OCI-LY1 (cell line): ENCODE measurements at regions not wholly inside any gene's neighbourhood (a gene's known extent, or its start where the extent isn't known, plus 50 kb on each side); places are given as distances from the start of the nearest gene placed in this dataset.

ENCODE experiments used
- H2AFZ ChIP-seq: fragments of 200-600 bp; sonication (generic), shearing (Covaris generic); 2 replicates; pipeline ENCODE4 v1.6.0; 2014; ENCODE audit warnings: antibody characterized with exemption, mild to moderate bottlenecking, low read length
- H3F3A ChIP-seq: fragments of 200-600 bp; sonication (generic), shearing (Covaris generic); 2 replicates; pipeline ENCODE4 v1.6.0; 2014; ENCODE audit warnings: mild to moderate bottlenecking, antibody characterized with exemption, low read length, moderate library complexity; ENCODE audit not compliant: insufficient read depth
- H3K27ac ChIP-seq: fragments of 200-600 bp; sonication (generic); 2 replicates; pipeline ENCODE4 v1.5.1; 2014; ENCODE audit warnings: low read length, mixed run types, mild to moderate bottlenecking, low read depth; ENCODE audit not compliant: poor library complexity, severe bottlenecking
- H3K27me3 ChIP-seq: fragments of 200-600 bp; sonication (generic); 2 replicates; pipeline ENCODE4 v1.6.0; 2014; ENCODE audit warnings: antibody characterized with exemption, mild to moderate bottlenecking, low read length, moderate library complexity; ENCODE audit not compliant: insufficient read depth
- H3K36me3 ChIP-seq: fragments of 200-600 bp; sonication (generic); 2 replicates; pipeline ENCODE4 v1.6.1; 2014; ENCODE audit warnings: mild to moderate bottlenecking, antibody characterized with exemption, low read length, moderate library complexity, mixed read lengths; ENCODE audit not compliant: insufficient read depth
- H3K4me1 ChIP-seq: fragments of 200-600 bp; sonication (generic); 2 replicates; pipeline ENCODE4 v1.5.1; 2014; ENCODE audit warnings: mild to moderate bottlenecking, low read length, moderate library complexity; ENCODE audit not compliant: insufficient read depth, severe bottlenecking
- H3K4me2 ChIP-seq: fragments of 200-600 bp; sonication (generic), shearing (Covaris generic); 2 replicates; pipeline ENCODE4 v1.6.1; 2014; ENCODE audit warnings: low read length
- H3K4me3 ChIP-seq: fragments of 200-600 bp; sonication (generic); 2 replicates; pipeline ENCODE4 v1.5.1; 2014; ENCODE audit warnings: low read length, low read depth, mild to moderate bottlenecking, mixed read lengths; ENCODE audit not compliant: poor library complexity, severe bottlenecking
- H3K79me2 ChIP-seq: fragments of 200-600 bp; shearing (Covaris generic); 2 replicates; pipeline ENCODE4 v1.6.1; 2016; ENCODE audit warnings: mixed run types, low read length, mixed read lengths; ENCODE audit not compliant: insufficient read depth
- H3K9ac ChIP-seq: fragments of 200-600 bp; sonication (generic), shearing (Covaris generic); 2 replicates; pipeline ENCODE4 v1.6.1; 2014; ENCODE audit warnings: mild to moderate bottlenecking, low read length, mixed read lengths
- H3K9me2 ChIP-seq: fragments of 200-600 bp; sonication (generic), shearing (Covaris generic); 2 replicates; pipeline ENCODE4 v1.6.1; 2014; ENCODE audit warnings: low read depth, mild to moderate bottlenecking, low read length, mixed read lengths
- H3K9me3 ChIP-seq: fragments of 200-600 bp; shearing (Covaris generic); 2 replicates; pipeline ENCODE4 v1.6.1; 2014; ENCODE audit warnings: low read length, mixed read lengths
- H4K20me1 ChIP-seq: fragments of 200-600 bp; sonication (generic), shearing (Covaris generic); 2 replicates; pipeline ENCODE4 v1.6.0; 2016; ENCODE audit warnings: mild to moderate bottlenecking, low read length; ENCODE audit not compliant: insufficient read depth
- CTCF ChIP-seq: fragments of 200-600 bp; sonication (generic), shearing (Covaris generic); IDR thresholded peaks from 2 replicates; pipeline ENCODE4 v1.5.1; 2017; ENCODE audit warnings: mild to moderate bottlenecking, antibody characterized with exemption, low read length, moderate library complexity, mixed read lengths
- EZH2 ChIP-seq: fragments of 200-600 bp; sonication (generic), shearing (Covaris generic); IDR thresholded peaks from 2 replicates; pipeline ENCODE4 v1.8.0; 2017; ENCODE audit warnings: borderline replicate concordance, mixed run types, mild to moderate bottlenecking, antibody characterized with exemption, low read length, moderate library complexity, mixed read lengths

GRCh38 chr21:18715606-18716005 lies 312.0 kb upstream of the TMPRSS15 start:
- Histone ChIP-seq H3K9me2 (no peaks in the 10 kb centered on the region), H3K9me3 (no peaks in the 10 kb centered on the region), H3K27me3 (no peaks in the 10 kb centered on the region), H3K36me3 (no peaks in the 10 kb centered on the region), H2AFZ (no peak overlapping the region), H3K4me3 (no peak overlapping the region), H3K9ac (no peak overlapping the region), H3F3A (no peaks in the 10 kb centered on the region), H3K4me2 (no peak overlapping the region), H3K79me2 (no peaks in the 10 kb centered on the region), H4K20me1 (no peaks in the 10 kb centered on the region), H3K27ac (no peak overlapping the region), H3K4me1 (no peaks in the 10 kb centered on the region)
- no peak for TF ChIP-seq CTCF
- no peak for TF ChIP-seq EZH2

GRCh38 chr21:18716578-18717138 lies 313.1 kb upstream of the TMPRSS15 start:
- Histone ChIP-seq H3K4me3 (no peak overlapping the region), H3K4me1 (no peaks in the 10 kb centered on the region), H3K9ac (no peak overlapping the region), H4K20me1 (no peaks in the 10 kb centered on the region), H2AFZ (no peak overlapping the region), H3K79me2 (no peaks in the 10 kb centered on the region), H3K9me2 (no peaks in the 10 kb centered on the region), H3K9me3 (no peaks in the 10 kb centered on the region), H3K36me3 (no peaks in the 10 kb centered on the region), H3K4me2 (no peak overlapping the region), H3K27me3 (no peaks in the 10 kb centered on the region), H3K27ac (no peak overlapping the region), H3F3A (no peaks in the 10 kb centered on the region)
- TF ChIP-seq EZH2 (no peak), CTCF (no peak)

- Histone ChIP-seq H4K20me1 (no peaks in the 10 kb centered on the region), H3K9ac (no peak overlapping the region), H3K27me3 (no peaks in the 10 kb centered on the region), H3K4me1 (no peaks in the 10 kb centered on the region), H3F3A (no peaks in the 10 kb centered on the region), H3K4me3 (no peak overlapping the region), H2AFZ (no peak overlapping the region), H3K27ac (no peak overlapping the region), H3K79me2 (no peaks in the 10 kb centered on the region), H3K9me3 (no peaks in the 10 kb centered on the region), H3K4me2 (no peak overlapping the region), H3K36me3 (no peaks in the 10 kb centered on the region), H3K9me2 (no peaks in the 10 kb centered on the region)
- no peak for TF ChIP-seq CTCF
- TF ChIP-seq EZH2 = no peak
These were observed 318.6 kb upstream of the TMPRSS15 start for GRCh38 chr21:18722193-18722592.
